HG02970 (cell line): ENCODE measurements at regions not wholly inside any gene's neighbourhood (a gene's known extent, or its start where the extent isn't known, plus 50 kb on each side); places are given as distances from the start of the nearest gene placed in this dataset.
"Not testable (repeated sequence)": the region's sequence is repeated elsewhere in the genome, so short reads cannot be mapped to it uniquely, and the experiment has no call there.

ENCODE experiments used
- ATAC-seq: cut with Tn5 transposase; IDR thresholded peaks from one replicate; pipeline ENCODE4 v1.9.1; 2021; ENCODE audit warnings: mild to moderate bottlenecking, moderate library complexity, moderate number of reproducible peaks; ENCODE audit not compliant: unreplicated experiment, low FRiP score

- no peak for ATAC-seq
Observed at GRCh38 chr5:68028131-68028727, 187.3 kb upstream of the PIK3R1 start.

GRCh38 chr5:68027519-68027918, 188.0 kb upstream of the PIK3R1 start:
- ATAC-seq: no peak

- ATAC-seq: no peak
Observed at GRCh38 chr5:68026092-68026885, 189.3 kb upstream of the PIK3R1 start.

- ATAC-seq: no peak
Observed at GRCh38 chr5:68024426-68024825, 191.1 kb upstream of the PIK3R1 start.

- ATAC-seq: no peak
Observed at GRCh38 chr5:68021916-68022315, 193.6 kb upstream of the PIK3R1 start.

- no peak for ATAC-seq
Observed at GRCh38 chr5:68021227-68021626, 194.3 kb upstream of the PIK3R1 start.

- ATAC-seq: not testable (repeated sequence)
Observed at GRCh38 chr5:68020461-68020969, 195.0 kb upstream of the PIK3R1 start.

GRCh38 chr5:68015381-68016302, 199.9 kb upstream of the PIK3R1 start:
- ATAC-seq: no peak

GRCh38 chr5:68012831-68013230, 202.7 kb upstream of the PIK3R1 start:
- no peak for ATAC-seq

- ATAC-seq: no peak
Observed at GRCh38 chr5:68012429-68012828, 203.1 kb upstream of the PIK3R1 start.

GRCh38 chr5:68011801-68012200, 203.8 kb upstream of the PIK3R1 start:
- no peak for ATAC-seq

- no peak for ATAC-seq
Observed at GRCh38 chr5:68011259-68011760, 204.2 kb upstream of the PIK3R1 start.

- no peak for ATAC-seq
Observed at GRCh38 chr5:68010740-68011139, 204.8 kb upstream of the PIK3R1 start.

- no peak for ATAC-seq
Observed at GRCh38 chr5:68007451-68007850, 208.1 kb upstream of the PIK3R1 start.

- no peak for ATAC-seq
Observed at GRCh38 chr5:68002836-68003235, 212.7 kb upstream of the PIK3R1 start.

- no peak for ATAC-seq
Observed at GRCh38 chr5:68000805-68001204, 214.8 kb upstream of the PIK3R1 start.

GRCh38 chr5:67999391-67999790, 216.2 kb upstream of the PIK3R1 start:
- no peak for ATAC-seq

- no peak for ATAC-seq
Observed at GRCh38 chr5:67998709-67999261, 216.8 kb upstream of the PIK3R1 start.

GRCh38 chr5:67997892-67998457, 217.6 kb upstream of the PIK3R1 start:
- no peak for ATAC-seq

- ATAC-seq: no peak
Observed at GRCh38 chr5:67997148-67997547, 218.4 kb upstream of the PIK3R1 start.
